HFFc6 (cell line): ENCODE measurements at regions not wholly inside any gene's neighbourhood (a gene's known extent, or its start where the extent isn't known, plus 50 kb on each side); places are given as distances from the start of the nearest gene placed in this dataset.

Source experiments
- DNase-seq: peaks from one replicate; pipeline ENCODE4 v3.0.0-alpha.2; 2018
- H3K27ac Mint-ChIP-seq: 2 replicates; pipeline ENCODE4 v1.8.0; 2020; ENCODE audit warnings: mild to moderate bottlenecking, mixed read lengths
- H3K27me3 Mint-ChIP-seq: 2 replicates; pipeline ENCODE4 v1.8.0; 2021; ENCODE audit warnings: mild to moderate bottlenecking, moderate library complexity, mixed read lengths; ENCODE audit not compliant: insufficient read depth
- H3K36me3 Mint-ChIP-seq: 2 replicates; pipeline ENCODE4 v1.8.0; 2021; ENCODE audit warnings: low read depth, mixed read lengths
- H3K4me1 Mint-ChIP-seq: 2 replicates; pipeline ENCODE4 v1.8.0; 2020; ENCODE audit warnings: low read depth, mixed read lengths
- H3K4me3 Mint-ChIP-seq: 2 replicates; pipeline ENCODE4 v1.8.0; 2020; ENCODE audit warnings: mild to moderate bottlenecking, moderate library complexity, mixed read lengths
- H3K9me3 Mint-ChIP-seq: 2 replicates; pipeline ENCODE4 v1.8.0; 2020; ENCODE audit warnings: mild to moderate bottlenecking, mixed read lengths
- CTCF ChIP-seq: fragments of 200-600 bp; sonication (generic); IDR thresholded peaks from 2 replicates; pipeline ENCODE4 v1.5.0; 2021; ENCODE audit warnings: antibody characterized with exemption, mild to moderate bottlenecking

GRCh38 chr6:170050591-170051041 is 240.3 kb downstream of the DLL1 start:
- TF ChIP-seq CTCF, result no peak
- H3K4me3 Mint-ChIP-seq, result no peak overlapping the region
- H3K36me3 Mint-ChIP-seq, result peaks cover 10% of the 10 kb centered on the region
- peaks cover 4% of the 10 kb centered on the region; the same call in 1 of the 2 replicates for H3K27me3 Mint-ChIP-seq
- DNase-seq, result no peak
- no peak overlapping the region for H3K27ac Mint-ChIP-seq
- H3K9me3 Mint-ChIP-seq, result peaks cover 64% of the 10 kb centered on the region
- H3K4me1 Mint-ChIP-seq, result no peaks in the 10 kb centered on the region

- no peak for TF ChIP-seq CTCF
- no peak overlapping the region for H3K4me3 Mint-ChIP-seq
- peaks cover 14% of the 10 kb centered on the region for H3K36me3 Mint-ChIP-seq
- peaks cover 65% of the 10 kb centered on the region for H3K9me3 Mint-ChIP-seq
- H3K4me1 Mint-ChIP-seq, result no peaks in the 10 kb centered on the region
- peaks cover 4% of the 10 kb centered on the region; the same call in 1 of the 2 replicates for H3K27me3 Mint-ChIP-seq
- H3K27ac Mint-ChIP-seq, result no peak overlapping the region
- no peak for DNase-seq
These were observed 241.0 kb downstream of the DLL1 start for GRCh38 chr6:170049641-170050561.

GRCh38 chr6:170048615-170049256 is 242.1 kb downstream of the DLL1 start:
- no peak for DNase-seq
- H3K4me3 Mint-ChIP-seq, result no peak overlapping the region
- peaks cover 59% of the 10 kb centered on the region for H3K9me3 Mint-ChIP-seq
- H3K36me3 Mint-ChIP-seq, result peaks cover 9% of the 10 kb centered on the region
- no peak for TF ChIP-seq CTCF
- H3K27ac Mint-ChIP-seq, result no peak overlapping the region
- H3K27me3 Mint-ChIP-seq, result peaks cover 4% of the 10 kb centered on the region; the same call in 1 of the 2 replicates
- no peaks in the 10 kb centered on the region for H3K4me1 Mint-ChIP-seq

- H3K9me3 Mint-ChIP-seq, result peaks cover 59% of the 10 kb centered on the region
- peaks cover 4% of the 10 kb centered on the region; the same call in 1 of the 2 replicates for H3K27me3 Mint-ChIP-seq
- H3K36me3 Mint-ChIP-seq, result peaks cover 4% of the 10 kb centered on the region; the same call in 1 of the 2 replicates
- no peak overlapping the region for H3K27ac Mint-ChIP-seq
- DNase-seq, result no peak
- H3K4me1 Mint-ChIP-seq, result no peaks in the 10 kb centered on the region
- H3K4me3 Mint-ChIP-seq, result no peak overlapping the region
- no peak for TF ChIP-seq CTCF
These were observed 243.1 kb downstream of the DLL1 start for GRCh38 chr6:170047823-170048222.

- TF ChIP-seq CTCF, result no peak
- Mint-ChIP-seq H3K4me1 (no peaks in the 10 kb centered on the region), H3K9me3 (peaks cover 63% of the 10 kb centered on the region), H3K27me3 (peaks cover 4% of the 10 kb centered on the region), H3K4me3 (no peak overlapping the region), H3K36me3 (peaks cover 4% of the 10 kb centered on the region; the same call in 1 of the 2 replicates), H3K27ac (no peak overlapping the region)
- DNase-seq, result no peak
These were observed 243.9 kb downstream of the DLL1 start for GRCh38 chr6:170046791-170047626.
